ENCODE measurements at regions not wholly inside any gene's neighbourhood (a gene's known extent, or its start where the extent isn't known, plus 50 kb on each side); places are given as distances from the start of the nearest gene placed in this dataset.

GRCh38 chr18:25534401-25534800, 182.4 kb upstream of the ZNF521 start:
- no peak for TF ChIP-seq EZH2 (IDR thresholded peaks at IDR 0.05)
- no peak for TF ChIP-seq POLR2AphosphoS5 (IDR thresholded peaks at IDR 0.05; ENCODE audit: borderline replicate concordance, low read depth, low read length)

All from SK-N-MC (cell line).